HG03159 (cell line): ENCODE measurements at regions not wholly inside any gene's neighbourhood (a gene's known extent, or its start where the extent isn't known, plus 50 kb on each side); places are given as distances from the start of the nearest gene placed in this dataset.

Source experiments
- ATAC-seq: cut with Tn5 transposase; IDR thresholded peaks from one replicate; pipeline ENCODE4 v1.9.1; 2021; ENCODE audit warnings: mild to moderate bottlenecking, moderate library complexity; ENCODE audit not compliant: unreplicated experiment

DNA sequence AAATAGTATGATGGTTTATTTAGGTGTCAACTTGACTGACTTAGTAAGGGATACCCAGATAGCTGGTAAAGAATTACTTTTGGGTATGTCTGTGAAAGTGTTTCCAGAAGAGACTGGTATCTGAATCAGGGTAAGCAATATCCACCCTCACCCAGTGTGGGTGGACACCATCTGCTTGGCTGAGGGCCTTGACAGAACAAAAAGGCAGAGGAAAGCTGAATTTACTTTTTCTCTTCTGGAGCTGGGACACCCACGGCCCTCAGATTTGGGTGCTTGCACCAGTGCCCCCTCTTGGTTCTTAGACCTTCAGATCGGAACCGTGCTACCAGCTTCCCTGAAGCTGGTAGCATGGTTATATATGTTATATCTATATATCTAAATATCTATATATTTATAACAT, 489.5 kb upstream of the MPDZ start:
- no peak for ATAC-seq

DNA sequence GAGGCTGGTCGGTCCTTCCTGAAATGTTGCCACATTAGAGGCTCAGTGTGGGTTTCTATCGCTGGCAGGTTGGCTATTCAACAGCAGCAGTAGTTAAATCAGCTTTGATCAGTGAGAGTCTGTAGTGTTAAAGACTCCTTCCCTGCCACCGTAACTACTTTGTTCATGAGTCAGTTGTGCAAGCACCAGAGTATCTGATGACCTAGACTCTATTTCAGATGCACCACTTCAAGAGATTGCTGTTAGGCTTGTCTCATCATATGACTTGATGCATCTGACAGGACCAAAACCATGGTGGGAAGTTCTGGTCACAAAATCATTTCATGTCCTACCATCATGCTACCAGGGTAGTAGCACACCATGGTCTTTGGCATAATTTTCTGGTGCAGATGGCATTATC, 482.7 kb upstream of the MPDZ start:
- ATAC-seq = no peak

DNA sequence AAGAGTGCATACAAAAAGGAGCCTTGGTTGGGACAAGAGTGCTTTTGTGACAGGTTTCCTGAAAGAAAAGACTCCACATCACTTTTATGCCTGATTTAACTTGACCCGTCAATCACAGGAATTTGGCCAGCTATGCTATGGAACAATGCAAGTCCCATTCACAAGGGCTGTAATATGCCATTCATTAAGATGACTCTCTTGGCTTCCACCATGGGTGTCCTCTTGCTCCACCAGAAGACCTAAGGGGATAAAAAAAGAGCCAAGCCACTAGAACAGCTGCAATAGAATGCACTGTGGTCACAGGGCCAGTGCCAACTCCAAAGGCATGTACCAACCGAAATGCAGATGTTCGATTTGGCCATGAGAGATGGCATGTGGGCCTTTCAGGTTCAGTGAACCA, 480.1 kb upstream of the MPDZ start:
- ATAC-seq = no peak

DNA sequence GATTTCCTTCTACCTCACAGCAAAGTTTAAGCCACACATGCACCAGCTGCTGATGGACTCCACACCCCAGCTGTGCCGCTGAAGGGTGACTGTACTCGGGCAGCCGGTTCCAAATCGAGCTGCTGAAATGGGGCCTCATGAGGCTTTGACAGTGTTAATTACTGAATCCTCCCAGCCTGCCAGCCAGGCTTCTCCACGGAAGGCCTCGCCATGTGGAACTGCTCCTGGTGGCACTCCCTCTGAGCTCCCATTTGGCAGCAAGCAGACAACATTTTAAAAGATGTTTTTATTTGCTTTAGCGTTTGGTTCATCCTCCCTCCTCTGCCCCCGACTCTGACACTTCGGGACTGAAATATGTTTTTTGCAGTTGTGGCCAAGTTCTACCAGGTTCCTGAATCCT, 479.4 kb upstream of the MPDZ start:
- no peak for ATAC-seq

DNA sequence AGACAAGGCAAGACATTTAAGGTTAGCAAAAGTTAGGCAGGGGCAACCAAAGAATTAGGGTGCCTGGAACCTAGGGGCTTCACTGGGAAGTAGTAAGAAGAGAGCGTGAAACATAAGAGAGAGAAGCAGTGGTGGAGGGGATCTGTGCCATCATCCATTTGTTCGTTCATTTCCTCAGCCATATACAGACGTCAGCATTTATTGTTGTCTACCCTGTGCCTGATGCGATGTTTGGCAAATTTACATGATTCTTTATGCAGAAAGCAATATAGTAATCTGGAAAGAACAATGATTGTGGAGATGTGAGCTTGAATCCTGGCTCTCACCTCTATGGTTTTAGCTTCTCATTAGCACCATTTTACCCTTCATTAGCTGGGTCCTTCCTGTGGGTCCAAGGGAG, 477.5 kb upstream of the MPDZ start:
- no peak for ATAC-seq

DNA sequence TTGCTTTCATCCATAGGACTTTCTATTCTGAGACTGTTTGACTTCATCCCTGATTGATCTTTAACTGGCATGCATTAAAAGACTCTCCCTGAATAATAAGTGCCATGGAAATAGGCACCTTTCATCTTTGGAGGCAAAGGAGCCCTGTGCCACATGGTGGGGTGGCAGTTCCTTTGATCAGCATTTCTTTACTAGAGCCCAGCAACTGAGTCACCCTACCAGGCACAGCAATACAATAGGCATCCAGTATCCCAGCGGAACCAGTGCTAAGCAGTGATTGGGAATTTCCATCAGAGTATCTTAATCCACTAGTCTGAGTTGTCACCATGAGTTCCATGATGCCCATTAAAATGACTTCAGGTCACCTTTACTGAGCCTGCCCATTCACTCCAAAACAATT, 476.1 kb upstream of the MPDZ start:
- no peak for ATAC-seq

DNA sequence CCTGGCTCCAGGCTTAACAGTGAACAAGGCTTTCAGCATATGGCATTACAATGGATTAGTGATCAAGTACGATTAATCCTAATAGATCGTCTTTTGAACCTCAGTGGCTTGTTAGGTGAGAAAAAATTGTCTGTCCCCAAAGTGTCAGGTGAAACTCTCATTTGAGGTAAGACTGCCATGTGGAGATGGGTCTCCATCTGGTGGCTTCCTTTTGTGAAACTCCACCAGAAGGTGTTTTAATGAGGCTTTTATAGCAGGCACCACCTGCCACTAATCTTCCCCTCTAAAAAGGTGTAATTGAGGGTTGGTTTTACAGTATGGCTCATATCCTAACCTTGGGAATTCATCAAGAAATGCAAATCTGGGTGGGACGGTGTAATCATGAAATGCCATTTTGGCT, 471.1 kb upstream of the MPDZ start:
- ATAC-seq = no peak

DNA sequence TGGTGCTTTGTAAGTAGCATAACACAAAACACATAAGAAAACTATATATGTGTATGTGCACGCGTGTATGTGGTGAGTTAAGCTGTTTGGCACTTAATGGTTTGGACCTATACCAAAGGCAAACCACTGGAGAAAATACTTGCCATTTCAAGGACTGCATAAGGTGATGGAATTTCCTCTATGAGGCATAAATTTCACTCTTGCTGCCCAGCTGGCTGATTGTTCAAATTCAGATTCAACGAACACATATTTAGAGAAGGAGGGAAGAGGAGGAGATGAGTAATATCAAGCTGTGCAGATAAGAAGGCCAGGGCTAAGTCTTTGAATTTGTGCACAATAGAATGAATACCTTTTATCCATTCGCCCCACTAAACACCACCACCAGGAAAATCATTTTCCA, 470.6 kb upstream of the MPDZ start:
- no peak for ATAC-seq

DNA sequence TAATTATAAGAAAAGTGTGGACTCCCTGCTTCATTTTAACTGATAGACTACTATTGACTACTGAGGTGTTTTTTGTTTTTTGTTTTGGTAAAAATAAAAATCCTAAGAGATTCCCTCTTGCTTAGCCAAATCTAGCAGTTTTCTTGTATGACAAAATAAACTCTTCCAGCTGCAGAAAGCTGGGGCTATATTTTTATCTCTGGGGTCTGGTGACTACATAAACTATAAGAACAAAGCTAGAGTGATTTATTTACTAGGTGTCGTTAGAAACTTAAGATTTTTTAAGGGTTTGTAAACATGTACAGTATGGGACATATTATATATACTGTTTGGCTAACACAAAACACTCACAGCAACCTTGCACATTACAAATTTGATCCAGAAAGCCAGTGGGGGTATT, 467.4 kb upstream of the MPDZ start:
- no peak for ATAC-seq

DNA sequence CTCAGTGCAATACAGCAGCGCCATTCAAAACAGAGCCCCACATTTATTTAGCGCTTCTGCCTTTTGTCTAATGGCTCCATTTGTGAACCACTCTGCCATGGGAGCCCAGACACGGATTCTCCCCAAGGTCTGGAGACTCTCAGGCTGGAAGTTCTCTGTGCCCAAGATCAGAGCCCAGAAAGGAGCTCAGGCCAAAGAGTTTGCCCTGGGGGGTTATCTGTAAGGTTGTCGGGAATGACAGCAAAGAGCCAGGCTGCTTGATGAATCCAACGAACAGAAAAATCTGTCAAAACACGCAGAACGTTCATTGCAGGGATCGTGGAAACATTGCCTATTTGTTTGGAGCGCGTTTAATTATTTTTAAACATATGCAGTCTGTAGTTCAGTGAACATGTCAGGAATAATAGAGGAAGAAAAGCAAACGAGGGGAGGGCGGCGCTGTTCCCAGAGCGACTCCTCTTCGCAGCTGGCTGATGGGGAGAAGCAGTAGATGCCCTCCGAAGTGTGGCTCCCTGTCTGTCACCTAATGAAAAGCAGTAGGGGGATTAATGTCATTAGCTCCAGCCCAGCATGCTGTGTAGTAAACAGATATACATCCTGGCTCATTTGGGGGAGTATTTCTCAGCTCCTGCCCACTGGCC, 464.9 kb upstream of the MPDZ start:
- no peak for ATAC-seq

DNA sequence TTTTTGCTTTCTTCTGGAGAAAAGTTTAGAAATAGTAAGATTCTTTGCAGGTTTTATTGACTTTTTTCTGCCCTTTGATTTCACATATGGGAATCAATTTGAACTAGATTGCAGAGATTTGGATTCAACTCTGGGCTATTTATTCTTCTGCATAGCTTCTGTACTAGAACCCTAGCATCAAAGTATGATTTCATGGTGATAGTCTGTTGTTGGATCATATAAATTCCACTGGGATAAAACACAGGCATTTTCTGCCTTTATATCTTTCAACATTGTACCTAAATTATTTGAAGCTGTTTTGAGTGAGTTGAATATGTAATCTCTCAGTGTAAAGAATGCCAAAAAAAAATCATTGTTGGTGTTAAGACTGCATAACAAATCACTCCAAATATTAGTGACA, 458.4 kb upstream of the MPDZ start:
- no peak for ATAC-seq

DNA sequence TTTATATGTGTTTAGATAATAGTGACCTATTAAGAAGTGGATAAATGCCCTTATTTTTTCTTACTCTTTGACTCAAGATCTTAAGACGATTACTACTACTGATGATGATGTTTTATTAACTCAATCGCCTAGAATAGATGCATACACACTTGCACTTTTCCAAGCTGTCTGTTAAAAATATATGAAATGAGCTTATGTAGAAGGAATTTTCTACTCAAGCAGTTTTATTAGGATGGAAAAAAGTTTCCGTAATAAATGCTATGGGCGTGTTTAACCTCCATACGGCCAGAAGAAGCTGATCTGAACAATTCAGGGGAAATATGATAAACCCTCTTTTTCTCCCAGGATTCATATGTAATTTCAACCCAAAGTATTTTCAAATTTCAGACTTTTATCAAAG, 455.7 kb upstream of the MPDZ start:
- no peak for ATAC-seq

DNA sequence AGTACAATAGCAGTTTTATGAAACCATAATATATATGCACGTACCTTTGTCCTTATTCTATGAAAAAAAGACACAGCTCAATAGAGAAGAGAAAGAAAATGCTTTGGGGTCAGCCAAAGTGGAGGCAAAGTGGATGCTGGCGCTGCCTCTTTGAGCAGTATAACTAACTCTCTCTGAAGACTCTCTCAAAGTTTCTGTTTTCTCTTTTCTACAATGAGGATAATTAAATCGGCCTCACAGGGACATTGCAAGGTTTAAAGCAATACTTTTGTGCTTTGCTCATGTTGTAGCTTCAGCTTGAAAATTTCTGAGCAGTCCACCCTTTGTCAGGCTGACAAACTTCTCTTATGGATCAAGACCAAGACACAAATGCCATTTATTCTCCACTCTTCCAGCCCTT, 455.1 kb upstream of the MPDZ start:
- ATAC-seq = no peak

DNA sequence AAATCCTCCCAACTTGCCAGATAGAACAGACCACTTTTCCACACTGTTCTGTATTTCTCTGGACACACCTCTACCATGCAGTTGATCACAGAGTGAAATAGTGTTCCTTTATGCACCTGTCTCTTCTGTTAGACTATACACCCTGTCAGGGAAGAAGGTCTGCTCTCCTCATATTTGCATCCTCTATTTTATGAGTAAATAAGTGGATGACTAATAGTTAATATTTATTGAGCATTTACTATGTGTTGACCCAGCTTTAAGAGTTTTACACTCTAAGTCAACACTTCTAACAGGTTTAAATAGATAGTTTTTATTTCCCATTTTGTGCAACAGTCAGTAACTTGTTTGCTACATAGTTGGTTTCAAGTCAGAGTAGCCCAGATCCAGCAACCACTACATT, 452.8 kb upstream of the MPDZ start:
- no peak for ATAC-seq

DNA sequence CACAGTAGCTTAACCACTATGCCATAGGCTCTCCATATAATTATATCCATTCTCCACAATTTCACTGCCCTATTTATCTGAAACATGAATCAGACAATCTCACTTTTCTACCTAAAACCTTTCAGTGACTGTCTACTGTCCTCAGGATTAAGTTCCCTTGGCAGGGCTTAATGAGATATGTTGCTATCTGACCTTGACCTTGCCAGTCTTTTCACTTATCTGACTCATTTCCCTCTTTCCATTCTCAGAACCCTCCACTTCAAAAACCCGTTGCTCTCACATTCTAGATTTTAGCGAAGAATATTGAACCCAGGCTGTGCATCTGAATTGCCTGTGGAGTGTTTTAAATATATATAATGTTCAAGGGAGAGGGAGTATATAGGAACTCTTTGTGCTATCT, 452.1 kb upstream of the MPDZ start:
- no peak for ATAC-seq

DNA sequence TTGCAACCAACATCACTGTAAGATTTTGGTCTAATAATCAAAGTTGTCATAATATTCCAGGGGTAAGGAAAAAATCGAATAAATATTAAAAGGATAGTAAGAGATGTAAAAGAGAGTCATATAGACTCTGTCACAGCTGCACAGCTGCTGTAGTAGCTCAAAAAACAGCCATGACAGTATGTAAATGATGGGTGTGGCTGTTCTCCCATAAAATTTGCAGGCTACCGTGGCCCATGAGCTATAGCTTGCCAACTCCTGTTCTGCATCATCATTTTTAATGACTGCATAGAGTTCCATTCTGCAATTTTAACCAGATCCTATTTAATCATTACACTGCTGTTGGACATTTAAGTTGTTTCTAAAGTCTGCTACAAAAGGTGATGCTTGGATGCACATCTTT, 450.5 kb upstream of the MPDZ start:
- no peak for ATAC-seq

DNA sequence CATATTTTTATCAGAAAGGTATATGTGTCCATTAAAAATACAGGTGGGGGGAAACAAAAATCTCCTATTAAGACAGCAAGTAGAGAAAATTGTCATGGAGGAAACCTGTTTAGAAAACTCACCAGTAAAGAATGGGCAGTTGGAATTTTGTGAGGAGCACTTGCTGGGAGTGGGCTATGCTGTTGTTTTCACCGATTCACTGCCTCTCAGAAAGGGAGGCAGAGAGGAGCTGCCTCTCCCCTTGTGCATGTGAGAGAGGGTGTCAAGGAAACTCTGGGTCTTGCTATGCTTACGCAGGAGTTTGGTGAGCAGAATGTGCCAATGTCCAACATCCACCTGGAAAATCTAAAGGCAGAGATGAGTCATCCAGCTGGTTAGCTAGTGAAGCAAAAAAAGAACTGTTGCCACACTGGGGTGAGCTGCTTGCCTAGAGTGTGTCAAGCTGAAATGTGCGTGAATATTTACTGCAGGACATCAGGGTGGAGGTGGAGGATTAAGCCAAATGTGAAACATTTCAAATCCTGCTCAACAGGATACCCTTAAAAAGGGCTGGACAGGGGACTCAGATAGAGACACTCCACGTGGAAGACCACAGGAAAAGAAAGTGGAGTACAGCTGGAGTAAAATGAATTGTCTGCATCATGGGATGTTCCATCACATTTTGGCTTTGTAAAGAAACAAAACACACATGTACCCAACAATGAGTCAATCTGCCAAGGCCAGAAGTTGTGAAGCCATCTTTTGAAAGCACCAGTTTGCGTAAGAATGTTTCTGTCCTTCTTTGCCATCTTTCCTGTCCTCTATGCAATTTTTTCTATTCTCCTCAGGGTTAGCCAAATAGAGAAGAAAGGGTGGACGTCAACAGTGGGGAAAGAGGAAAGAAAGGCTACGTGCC, 449.7 kb upstream of the MPDZ start:
- ATAC-seq = no peak

DNA sequence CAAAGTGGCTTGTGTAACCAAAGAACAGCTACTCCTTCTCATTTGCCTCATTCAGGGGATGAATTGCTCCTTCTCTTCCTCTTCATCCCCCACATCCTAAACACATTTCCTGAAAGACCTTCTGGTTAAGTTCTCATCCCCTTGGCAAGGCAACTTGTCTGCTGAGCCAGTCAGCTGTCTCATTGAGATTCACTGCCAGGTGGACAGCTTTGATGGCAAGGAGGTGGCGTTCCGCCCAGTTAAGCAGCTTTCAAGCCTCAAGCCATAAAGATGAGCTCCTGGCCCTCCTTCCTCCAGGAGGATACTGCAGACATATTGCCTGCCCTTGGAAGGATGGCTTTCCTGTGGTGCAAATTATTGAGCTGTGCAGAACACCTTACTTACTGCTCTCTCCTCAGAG, 448.6 kb upstream of the MPDZ start:
- ATAC-seq = no peak

DNA sequence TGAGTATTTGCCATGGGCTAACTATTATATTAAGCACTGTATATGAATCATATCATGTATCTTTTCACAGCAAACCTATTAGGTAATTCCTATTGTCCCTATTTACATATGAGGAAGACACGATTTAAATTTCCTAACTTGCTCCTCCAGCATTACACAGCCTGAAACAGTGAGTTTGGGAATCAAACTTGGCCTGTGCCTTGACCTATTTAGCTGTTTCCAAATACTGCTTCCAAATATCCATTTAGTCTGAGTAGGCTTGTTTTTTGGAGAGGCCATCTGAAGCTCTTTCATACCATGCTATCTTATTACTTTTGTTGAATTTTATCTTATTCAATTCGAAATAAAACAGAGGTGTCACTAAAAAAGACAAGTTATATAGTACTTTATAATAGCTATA, 447.3 kb upstream of the MPDZ start:
- ATAC-seq = no peak

DNA sequence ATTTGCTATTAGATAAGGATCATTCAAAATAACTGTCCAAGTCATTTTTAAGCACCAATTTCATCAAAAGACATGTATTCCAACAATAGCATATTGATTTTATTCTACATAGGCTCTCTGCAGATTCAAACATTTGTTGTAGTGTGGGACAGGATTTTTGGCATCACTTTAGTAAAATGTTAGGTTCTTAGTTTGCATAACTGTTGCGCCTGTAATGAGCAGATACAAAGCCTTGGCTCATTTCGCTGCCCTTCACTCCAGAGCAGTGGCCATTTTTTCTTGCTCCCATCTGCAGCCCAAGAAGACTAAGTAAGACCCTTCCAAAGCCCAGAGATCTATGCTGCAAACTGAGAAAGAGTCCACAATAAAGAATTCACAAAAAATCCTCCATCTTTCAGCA, 446.0 kb upstream of the MPDZ start:
- no peak for ATAC-seq

DNA sequence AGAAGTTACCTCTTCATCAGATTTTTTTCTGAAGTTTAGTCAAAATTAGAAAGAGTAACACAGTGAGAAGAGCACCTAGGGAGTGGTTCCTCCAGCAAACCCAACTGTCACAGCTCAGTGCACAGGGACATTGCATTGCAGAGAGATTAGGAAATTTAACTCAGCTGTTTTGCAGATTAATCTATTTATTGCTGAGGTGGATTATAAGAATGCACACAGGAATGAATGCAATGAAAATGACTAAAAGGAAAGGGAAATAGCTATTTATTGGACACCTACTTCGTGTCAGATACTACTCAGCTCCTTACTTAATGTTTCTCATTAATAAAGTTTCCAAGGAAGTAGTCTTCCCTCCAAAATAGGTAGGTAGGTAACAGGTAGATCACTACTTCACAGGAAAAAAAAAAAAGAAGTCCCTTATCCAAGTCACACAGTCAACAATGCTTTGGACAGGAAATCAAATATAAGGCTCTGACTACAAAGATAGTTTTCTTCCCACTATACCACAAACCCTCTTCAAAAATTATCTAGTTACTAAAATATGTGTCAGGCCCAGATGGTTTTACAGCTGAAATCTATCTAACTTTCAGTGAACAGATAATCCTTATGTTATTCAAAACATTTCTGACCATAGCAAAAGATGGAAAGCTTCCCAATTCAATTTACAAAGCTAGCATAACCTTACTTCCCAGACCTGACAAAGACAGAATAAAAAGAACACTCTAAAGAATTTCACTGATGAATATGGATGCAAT, 442.2 kb upstream of the MPDZ start:
- ATAC-seq = no peak
